ENCODE measurements at regions not wholly inside any gene's neighbourhood (a gene's known extent, or its start where the extent isn't known, plus 50 kb on each side); places are given as distances from the start of the nearest gene placed in this dataset.

GRCh38 chr7:132035517-132036362, 479.3 kb upstream of the PODXL start:
- TF ChIP-seq CTCF (IDR thresholded peaks at IDR 0.05) (no peak), POLR2AphosphoS5 (IDR thresholded peaks at IDR 0.05) (no peak), POLR2A (IDR thresholded peaks at IDR 0.05) (no peak)
